CD4-positive, alpha-beta T cell (primary cell): ENCODE measurements at regions not wholly inside any gene's neighbourhood (a gene's known extent, or its start where the extent isn't known, plus 50 kb on each side); places are given as distances from the start of the nearest gene placed in this dataset.

Source experiments
- ATAC-seq: fragments of 200-7000 bp; cut with Tn5 transposase; one replicate; pipeline ENCODE4 v1.10.0; 2022; ENCODE audit warnings: mild to moderate bottlenecking; ENCODE audit not compliant: poor library complexity
- CTCF ChIA-PET: fragments of 350-600 bp; sonication (Branson Sonifier 250); formaldehyde crosslinking; loops from one replicate; lab custom pipeline; 2021; ENCODE audit warnings: antibody characterized with exemption, inconsistent platforms; lab: Charles Lee
- POLR2A ChIA-PET: fragments of 350-600 bp; sonication (Branson Sonifier 250); formaldehyde crosslinking; loops from one replicate; lab custom pipeline; 2021; ENCODE audit warnings: antibody characterized with exemption, inconsistent platforms; lab: Charles Lee
- DNase-seq, 14 experiments: peaks; one replicate each; pipeline ENCODE4 v3.0.0-alpha.2; 2013 to 2020; ENCODE audit warnings: mixed read lengths in 2 of 14
- H3K27ac ChIP-seq, 2 donors: one replicate each; pipeline versions ENCODE4 v1.5.1 to v1.7.0; 2013; ENCODE audit warnings: low read length in 2 of 2, low read depth in 1 of 2, mild to moderate bottlenecking in 1 of 2
- H3K27me3 ChIP-seq, 2 experiments: 1 replicate in 1 of 2; 2 replicates in 1 of 2; pipeline versions ENCODE4 v1.6.1 to v1.7.0; 2013; ENCODE audit warnings: low read length in 2 of 2, control low read depth in 1 of 2, mild to moderate bottlenecking in 1 of 2, moderate library complexity in 1 of 2; ENCODE audit not compliant: insufficient read depth in 2 of 2, control insufficient read depth in 1 of 2
- H3K36me3 ChIP-seq: one replicate; pipeline ENCODE4 v1.6.1; 2013; ENCODE audit warnings: low read length, control low read depth; ENCODE audit not compliant: insufficient read depth
- H3K4me1 ChIP-seq: one replicate; pipeline ENCODE4 v1.6.1; 2013; ENCODE audit warnings: low read length, control low read depth; ENCODE audit not compliant: insufficient read depth
- H3K4me3 ChIP-seq: one replicate; pipeline ENCODE4 v1.5.1; 2013; ENCODE audit warnings: mild to moderate bottlenecking, low read length, moderate library complexity
- H3K9me3 ChIP-seq, 2 experiments: 1 replicate in 1 of 2; 2 replicates in 1 of 2; pipeline versions ENCODE4 v1.6.1 to v1.7.0; 2013; ENCODE audit warnings: low read length in 2 of 2, mild to moderate bottlenecking in 2 of 2, control low read depth in 1 of 2, moderate library complexity in 1 of 2; ENCODE audit not compliant: control insufficient read depth in 1 of 2, insufficient read depth in 1 of 2
- H3K27ac Mint-ChIP-seq: one replicate; pipeline ENCODE4 v1.8.0; 2020; ENCODE audit warnings: mixed read lengths
- H3K27me3 Mint-ChIP-seq: one replicate; pipeline ENCODE4 v1.8.0; 2021; ENCODE audit warnings: mixed read lengths
- H3K36me3 Mint-ChIP-seq: one replicate; pipeline ENCODE4 v1.8.0; 2021; ENCODE audit warnings: low read depth, mixed read lengths
- H3K4me1 Mint-ChIP-seq: one replicate; pipeline ENCODE4 v1.8.0; 2021; ENCODE audit warnings: low read depth, mixed read lengths
- H3K4me3 Mint-ChIP-seq: one replicate; pipeline ENCODE4 v1.8.0; 2020; ENCODE audit warnings: mild to moderate bottlenecking, mixed read lengths
- H3K9me3 Mint-ChIP-seq: one replicate; pipeline ENCODE4 v1.8.0; 2020; ENCODE audit warnings: mixed read lengths
- intact Hi-C, 2 experiments: fragments of 100-400 bp; cut with DNase I in 1 of 2; cut with micrococcal nuclease in 1 of 2; formaldehyde crosslinking; loops; one replicate each; pipeline versions ENCODE4 v1.15.1 to v1.9.0; 2023 to 2025; cut with DNase I, micrococcal nuclease
- TF ChIP-seq, protein P1 (sequence below): fragments of 200-600 bp; IDR thresholded peaks from one replicate; pipeline ENCODE4 v1.8.0; 2022; ENCODE audit warnings: antibody characterized with exemption, mild to moderate bottlenecking

- H3K27ac ChIP-seq: no peak overlapping the region
- no peaks in the 10 kb centered on the region for H3K27me3 ChIP-seq
- peaks cover 3% of the 10 kb centered on the region for H3K9me3 Mint-ChIP-seq
- H3K36me3 ChIP-seq: no peaks in the 10 kb centered on the region
- no peak for DNase-seq
- TF ChIP-seq, protein P1, sequence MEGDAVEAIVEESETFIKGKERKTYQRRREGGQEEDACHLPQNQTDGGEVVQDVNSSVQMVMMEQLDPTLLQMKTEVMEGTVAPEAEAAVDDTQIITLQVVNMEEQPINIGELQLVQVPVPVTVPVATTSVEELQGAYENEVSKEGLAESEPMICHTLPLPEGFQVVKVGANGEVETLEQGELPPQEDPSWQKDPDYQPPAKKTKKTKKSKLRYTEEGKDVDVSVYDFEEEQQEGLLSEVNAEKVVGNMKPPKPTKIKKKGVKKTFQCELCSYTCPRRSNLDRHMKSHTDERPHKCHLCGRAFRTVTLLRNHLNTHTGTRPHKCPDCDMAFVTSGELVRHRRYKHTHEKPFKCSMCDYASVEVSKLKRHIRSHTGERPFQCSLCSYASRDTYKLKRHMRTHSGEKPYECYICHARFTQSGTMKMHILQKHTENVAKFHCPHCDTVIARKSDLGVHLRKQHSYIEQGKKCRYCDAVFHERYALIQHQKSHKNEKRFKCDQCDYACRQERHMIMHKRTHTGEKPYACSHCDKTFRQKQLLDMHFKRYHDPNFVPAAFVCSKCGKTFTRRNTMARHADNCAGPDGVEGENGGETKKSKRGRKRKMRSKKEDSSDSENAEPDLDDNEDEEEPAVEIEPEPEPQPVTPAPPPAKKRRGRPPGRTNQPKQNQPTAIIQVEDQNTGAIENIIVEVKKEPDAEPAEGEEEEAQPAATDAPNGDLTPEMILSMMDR: no peak
- no peak for ATAC-seq
- H3K36me3 Mint-ChIP-seq: no peaks in the 10 kb centered on the region
- POLR2A ChIA-PET: no interaction called here
- intact Hi-C loops: no loop called here
- no peaks in the 10 kb centered on the region for H3K4me1 Mint-ChIP-seq
- H3K4me3 ChIP-seq: no peak overlapping the region
- H3K9me3 ChIP-seq: no peaks in the 10 kb centered on the region
- no peaks in the 10 kb centered on the region for H3K27me3 Mint-ChIP-seq
- CTCF ChIA-PET: no interaction called here
- H3K27ac Mint-ChIP-seq: no peak overlapping the region
- no peaks in the 10 kb centered on the region for H3K4me1 ChIP-seq
- no peak overlapping the region for H3K4me3 Mint-ChIP-seq
Observed at GRCh38 chr6:74734901-74735300, 471.0 kb downstream of the COL12A1 start.

GRCh38 chr6:74733830-74734620, 471.8 kb downstream of the COL12A1 start:
- ChIA-PET CTCF (no interaction called here), POLR2A (no interaction called here)
- no peaks in the 10 kb centered on the region for H3K36me3 ChIP-seq
- Mint-ChIP-seq H3K36me3 (no peaks in the 10 kb centered on the region), H3K9me3 (peaks cover 3% of the 10 kb centered on the region), H3K27me3 (no peaks in the 10 kb centered on the region), H3K4me3 (no peak overlapping the region), H3K4me1 (no peaks in the 10 kb centered on the region), H3K27ac (no peak overlapping the region)
- H3K27ac ChIP-seq: no peak overlapping the region
- no peak overlapping the region for H3K4me3 ChIP-seq
- H3K27me3 ChIP-seq: no peaks in the 10 kb centered on the region
- DNase-seq (no peak), ATAC-seq (no peak)
- no peaks in the 10 kb centered on the region for H3K9me3 ChIP-seq
- intact Hi-C loops: no loop called here
- TF ChIP-seq, protein P1: no peak
- H3K4me1 ChIP-seq: no peaks in the 10 kb centered on the region

DNA sequence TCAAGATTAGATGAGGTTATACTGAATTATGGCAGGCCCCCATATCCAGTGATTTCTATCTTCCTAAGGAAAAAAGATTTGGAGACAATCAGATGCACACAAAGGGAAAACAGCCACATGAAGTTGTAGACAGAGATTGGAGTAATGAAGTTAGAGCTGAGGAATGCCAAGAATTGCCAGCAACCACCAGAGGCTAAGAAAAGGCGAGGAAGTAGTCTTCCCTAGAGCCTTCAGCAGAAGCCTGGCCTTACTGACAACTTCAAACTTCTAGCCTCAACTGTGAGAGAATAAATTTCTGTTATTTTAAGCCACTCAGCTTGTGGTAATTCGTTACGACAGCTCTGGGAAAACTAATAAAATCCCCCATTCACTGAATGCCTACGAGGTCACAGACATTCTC, 473.9 kb downstream of the COL12A1 start:
- ChIA-PET CTCF (no interaction called here), POLR2A (no interaction called here)
- TF ChIP-seq, protein P1: no peak
- H3K4me3 ChIP-seq: no peak overlapping the region
- H3K36me3 ChIP-seq: no peaks in the 10 kb centered on the region
- H3K4me1 ChIP-seq: no peaks in the 10 kb centered on the region
- Mint-ChIP-seq H3K4me3 (no peak overlapping the region), H3K4me1 (no peaks in the 10 kb centered on the region), H3K9me3 (peaks cover 3% of the 10 kb centered on the region), H3K27ac (no peak overlapping the region), H3K27me3 (no peaks in the 10 kb centered on the region), H3K36me3 (no peaks in the 10 kb centered on the region)
- intact Hi-C loops: no loop called here
- DNase-seq (no peak), ATAC-seq (no peak)
- H3K27ac ChIP-seq: no peak overlapping the region
- H3K27me3 ChIP-seq: no peaks in the 10 kb centered on the region
- no peaks in the 10 kb centered on the region for H3K9me3 ChIP-seq
